MCF 10A (cell line): ENCODE measurements at regions not wholly inside any gene's neighbourhood (a gene's known extent, or its start where the extent isn't known, plus 50 kb on each side); places are given as distances from the start of the nearest gene placed in this dataset.
"Not testable (repeated sequence)": the region's sequence is repeated elsewhere in the genome, so short reads cannot be mapped to it uniquely, and the experiment has no call there.

Experiments used
- BruUV-seq: library from RNA; stranded (reverse); fragments of 400-500 nt; replicated peaks from 2 replicates; lab custom pipeline; 2021; lab: Mats Ljungman, UMichigan
- CTCF ChIA-PET: fragments of 300-600 bp; sonication (Branson Sonifier 250); formaldehyde crosslinking; extraction: SDS; loops from one replicate; lab custom pipeline; 2021; ENCODE audit warnings: antibody characterized with exemption, inconsistent platforms; lab: Yijun Ruan, JAX
- POLR2A ChIA-PET: fragments of 300-600, 350-650 bp; sonication (Branson Sonifier 250); formaldehyde crosslinking; extraction: SDS; loops from one replicate; lab custom pipeline; 2020; ENCODE audit warnings: antibody characterized with exemption, inconsistent platforms; lab: Yijun Ruan, JAX
- DNase-seq: peaks from one replicate; pipeline ENCODE4 v3.0.0-alpha.2; 2018; ENCODE audit not compliant: unreplicated experiment
- H3K27ac Mint-ChIP-seq: one replicate; pipeline ENCODE4 v1.8.0; 2022; ENCODE audit warnings: mild to moderate bottlenecking, low read depth, mixed read lengths; ENCODE audit not compliant: unreplicated experiment
- H3K27me3 Mint-ChIP-seq: one replicate; pipeline ENCODE4 v1.8.0; 2022; ENCODE audit warnings: mixed read lengths; ENCODE audit not compliant: insufficient read depth, unreplicated experiment
- H3K36me3 Mint-ChIP-seq: one replicate; pipeline ENCODE4 v1.8.0; 2022; ENCODE audit warnings: mild to moderate bottlenecking, moderate library complexity, mixed read lengths; ENCODE audit not compliant: insufficient read depth, unreplicated experiment
- H3K4me1 Mint-ChIP-seq: one replicate; pipeline ENCODE4 v1.8.0; 2022; ENCODE audit warnings: mixed read lengths; ENCODE audit not compliant: insufficient read depth, unreplicated experiment
- H3K4me3 Mint-ChIP-seq: one replicate; pipeline ENCODE4 v1.8.0; 2022; ENCODE audit warnings: mild to moderate bottlenecking, moderate library complexity, mixed read lengths; ENCODE audit not compliant: unreplicated experiment
- H3K9me3 Mint-ChIP-seq: one replicate; pipeline ENCODE4 v1.8.0; 2022; ENCODE audit warnings: mixed read lengths; ENCODE audit not compliant: unreplicated experiment
- intact Hi-C: fragments of 100-400 bp; cut with micrococcal nuclease; formaldehyde crosslinking; loops from 2 replicates; pipeline ENCODE4 v1.14.1; 2022

DNA sequence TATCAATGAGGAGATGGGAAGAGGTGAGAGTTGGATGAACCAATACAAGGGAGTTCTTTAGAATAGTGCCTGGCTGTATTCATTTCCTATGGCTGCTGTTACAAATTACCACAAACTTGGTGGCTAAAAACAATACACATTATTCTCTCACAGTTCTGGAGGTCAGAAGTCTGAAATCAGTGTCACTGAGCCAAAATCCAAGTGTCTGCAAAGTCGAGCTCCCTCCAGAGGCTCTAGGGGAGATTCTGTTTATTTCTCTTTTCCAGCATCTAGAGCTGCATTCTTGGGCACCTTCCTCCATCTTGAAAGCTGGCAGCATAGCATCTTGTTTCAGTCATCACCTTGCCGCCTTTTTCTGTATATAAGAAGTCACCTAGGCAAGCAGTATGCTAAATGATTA lies 55.7 kb upstream of the TERB2 start:
- H3K27ac Mint-ChIP-seq, BruUV-seq, H3K4me1 Mint-ChIP-seq, intact Hi-C loops, H3K4me3 Mint-ChIP-seq, DNase-seq, H3K9me3 Mint-ChIP-seq, H3K27me3 Mint-ChIP-seq, POLR2A ChIA-PET, H3K36me3 Mint-ChIP-seq: not testable (repeated sequence)
- CTCF ChIA-PET, result interaction anchor here (1.2 kb wide), 1 partner anchor 38 kb away, joined by 3 read pairs; no protein-coding TSS in a partner anchor

DNA sequence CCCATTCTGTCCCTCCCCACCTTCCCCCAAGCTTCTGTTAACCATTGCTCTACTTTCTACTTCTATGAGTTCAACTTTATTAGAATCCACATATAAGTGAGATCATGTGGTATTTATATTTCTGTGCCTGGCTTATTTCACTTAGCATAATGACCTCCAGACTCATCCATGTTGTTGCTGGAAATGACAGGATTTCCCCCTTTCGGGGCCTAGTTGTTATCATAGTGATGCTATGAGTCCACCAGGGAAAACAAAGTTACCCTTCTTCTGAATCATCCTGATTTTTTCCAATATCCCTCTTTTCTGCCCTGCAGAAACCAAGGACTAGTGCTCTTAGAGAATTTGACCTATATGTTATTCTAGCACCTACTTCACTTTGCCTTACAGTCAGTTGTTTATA lies 53.2 kb upstream of the TERB2 start:
- H3K27me3 Mint-ChIP-seq, H3K4me3 Mint-ChIP-seq, H3K27ac Mint-ChIP-seq, BruUV-seq, H3K36me3 Mint-ChIP-seq, H3K9me3 Mint-ChIP-seq, DNase-seq, intact Hi-C loops, CTCF ChIA-PET, H3K4me1 Mint-ChIP-seq: not testable (repeated sequence)
- POLR2A ChIA-PET, result interaction anchor here (0.6 kb wide), 1 partner anchor 189 kb away, joined by 3 read pairs; no protein-coding TSS in a partner anchor

GRCh38 chr15:44904651-44905340 lies 51.7 kb upstream of the TERB2 start:
- H3K27ac Mint-ChIP-seq, H3K36me3 Mint-ChIP-seq, BruUV-seq, H3K27me3 Mint-ChIP-seq, intact Hi-C loops, H3K4me3 Mint-ChIP-seq, POLR2A ChIA-PET, CTCF ChIA-PET, H3K4me1 Mint-ChIP-seq, DNase-seq, H3K9me3 Mint-ChIP-seq: not testable (repeated sequence)
